GM23338 (cell line): ENCODE measurements at regions not wholly inside any gene's neighbourhood (a gene's known extent, or its start where the extent isn't known, plus 50 kb on each side); places are given as distances from the start of the nearest gene placed in this dataset.

Experiments
- ATAC-seq: fragments of 200-7000 bp; cut with Tn5 transposase; 3 replicates; pipeline ENCODE4 v1.9.1; 2020
- DNase-seq: peaks from one replicate; pipeline ENCODE4 v3.0.0-alpha.2; 2015; ENCODE audit warnings: low spot score
- H2AFZ ChIP-seq: fragments of 200-600 bp; sonication (generic); 2 replicates; pipeline ENCODE4 v1.8.0; 2016; ENCODE audit warnings: antibody characterized with exemption, mild to moderate bottlenecking, moderate library complexity
- H3F3A ChIP-seq: fragments of 200-600 bp; sonication (generic); replicated peaks from 2 replicates; pipeline ENCODE4 v1.8.0; 2017; ENCODE audit warnings: antibody characterized with exemption, mixed run types, low read depth
- H3K27ac ChIP-seq: fragments of 200-600 bp; sonication (generic); 2 replicates; pipeline ENCODE4 v1.6.1; 2016; ENCODE audit warnings: low read depth
- H3K27me3 ChIP-seq: fragments of 200-600 bp; sonication (generic); 2 replicates; pipeline ENCODE4 v1.8.0; 2016; ENCODE audit warnings: mild to moderate bottlenecking, mixed run types, moderate library complexity; ENCODE audit not compliant: insufficient read depth
- H3K36me3 ChIP-seq: fragments of 200-600 bp; sonication (generic); 2 replicates; pipeline ENCODE4 v1.8.0; 2016; ENCODE audit warnings: mild to moderate bottlenecking; ENCODE audit not compliant: insufficient read depth
- H3K4me1 ChIP-seq: fragments of 200-600 bp; sonication (generic); 2 replicates; pipeline ENCODE4 v1.8.0; 2016; ENCODE audit warnings: mild to moderate bottlenecking, moderate library complexity; ENCODE audit not compliant: insufficient read depth
- H3K4me2 ChIP-seq: fragments of 200-600 bp; sonication (generic); 2 replicates; pipeline ENCODE4 v1.7.1; 2017; ENCODE audit warnings: mixed run types
- H3K4me3 ChIP-seq: fragments of 200-600 bp; sonication (generic); 2 replicates; pipeline ENCODE4 v1.6.1; 2016; ENCODE audit warnings: mixed run types
- H3K79me2 ChIP-seq: fragments of 200-600 bp; sonication (generic); replicated peaks from 2 replicates; pipeline ENCODE4 v1.8.0; 2017; ENCODE audit warnings: mild to moderate bottlenecking; ENCODE audit not compliant: insufficient read depth
- H3K9me2 ChIP-seq: fragments of 200-600 bp; sonication (generic); 2 replicates; pipeline ENCODE4 v1.8.0; 2017; ENCODE audit not compliant: insufficient read depth
- H4K20me1 ChIP-seq: fragments of 200-600 bp; sonication (generic); replicated peaks from 2 replicates; pipeline ENCODE4 v1.8.0; 2017; ENCODE audit warnings: mild to moderate bottlenecking; ENCODE audit not compliant: insufficient read depth
- H3K27ac Mint-ChIP-seq: 2 replicates; pipeline ENCODE4 v1.8.0; 2020; ENCODE audit warnings: inconsistent platforms, mild to moderate bottlenecking, moderate library complexity, mixed read lengths
- H3K27me3 Mint-ChIP-seq: 3 replicates; pipeline ENCODE4 v1.8.0; 2022; ENCODE audit warnings: low read depth, mild to moderate bottlenecking, moderate library complexity, mixed read lengths, inconsistent platforms; ENCODE audit not compliant: insufficient read depth, poor library complexity
- H3K36me3 Mint-ChIP-seq: 3 replicates; pipeline ENCODE4 v1.8.0; 2021; ENCODE audit warnings: low read depth, mild to moderate bottlenecking, inconsistent platforms, moderate library complexity, mixed read lengths
- H3K4me1 Mint-ChIP-seq: 3 replicates; pipeline ENCODE4 v1.8.0; 2020; ENCODE audit warnings: mild to moderate bottlenecking, inconsistent platforms, mixed read lengths
- H3K4me3 Mint-ChIP-seq: 3 replicates; pipeline ENCODE4 v1.8.0; 2021; ENCODE audit warnings: moderate library complexity, mild to moderate bottlenecking, inconsistent platforms, mixed read lengths
- H3K9me3 Mint-ChIP-seq: 3 replicates; pipeline ENCODE4 v1.8.0; 2020; ENCODE audit warnings: moderate library complexity, mild to moderate bottlenecking, inconsistent platforms, mixed read lengths
- CREB1 ChIP-seq: fragments of 250-450 bp; sonication (Bioruptor Pico); IDR thresholded peaks from 2 replicates; pipeline ENCODE4 v1.5.0; 2020; ENCODE audit warnings: low read depth, mild to moderate bottlenecking, moderate library complexity
- CTCF ChIP-seq, 2 experiments: fragments of 200-600 bp in 1 of 2; sonication (generic) in 1 of 2; conservative IDR thresholded peaks; 2 replicates each; pipeline versions ENCODE4 v1.5.1 to v1.6.1; 2016 to 2017; ENCODE audit warnings: antibody characterized with exemption in 2 of 2, low read depth in 2 of 2, mild to moderate bottlenecking in 2 of 2, moderate library complexity in 1 of 2
- EZH2 ChIP-seq: fragments of 200-600 bp; sonication (generic); IDR thresholded peaks from one replicate; pipeline ENCODE4 v1.8.0; 2017; ENCODE audit warnings: antibody characterized with exemption, mild to moderate bottlenecking, low read depth; ENCODE audit not compliant: unreplicated experiment
- EZH2phosphoT487 ChIP-seq: fragments of 200-600 bp; sonication (generic); IDR thresholded peaks from one replicate; pipeline ENCODE4 v1.8.1; 2018; ENCODE audit warnings: antibody characterized with exemption; ENCODE audit not compliant: unreplicated experiment
- JUNB ChIP-seq: IDR thresholded peaks from one replicate; pipeline ENCODE4 v1.6.1; 2016; ENCODE audit warnings: antibody characterized with exemption; ENCODE audit not compliant: unreplicated experiment
- NANOG ChIP-seq: IDR thresholded peaks from 2 replicates; pipeline ENCODE4 v1.6.1; 2016; ENCODE audit warnings: antibody characterized with exemption, borderline replicate concordance
- POLR2AphosphoS5 ChIP-seq: IDR thresholded peaks from 2 replicates; pipeline ENCODE4 v1.6.1; 2016; ENCODE audit warnings: antibody characterized with exemption, low read depth
- STAT1 ChIP-seq: IDR thresholded peaks from one replicate; pipeline ENCODE4 v1.6.1; 2016; ENCODE audit warnings: antibody characterized with exemption; ENCODE audit not compliant: unreplicated experiment
- ZNF114 ChIP-seq: fragments of 250-450 bp; sonication (Bioruptor Pico); IDR thresholded peaks from 2 replicates; pipeline ENCODE4 v1.5.0; 2020; ENCODE audit warnings: mild to moderate bottlenecking, moderate library complexity
- ZNF331 ChIP-seq: fragments of 250-450 bp; sonication (Bioruptor Pico); IDR thresholded peaks from 2 replicates; pipeline ENCODE4 v1.5.0; 2020; ENCODE audit warnings: low read depth, mild to moderate bottlenecking, moderate library complexity
- ZNF462 ChIP-seq: fragments of 250-450 bp; sonication (Bioruptor Pico); IDR thresholded peaks from 2 replicates; pipeline ENCODE4 v1.5.0; 2020; ENCODE audit warnings: mild to moderate bottlenecking, moderate library complexity

- no peak overlapping the region for H3K27ac ChIP-seq
- H4K20me1 ChIP-seq: no peaks in the 10 kb centered on the region
- H3K27me3 ChIP-seq: no peaks in the 10 kb centered on the region
- no peaks in the 10 kb centered on the region for H3K36me3 ChIP-seq
- no peak for ATAC-seq
- no peak overlapping the region for H3K27ac Mint-ChIP-seq
- H2AFZ ChIP-seq: no peak overlapping the region
- TF ChIP-seq CREB1 (CRISPR knock-in tag) (no peak), ZNF331 (CRISPR knock-in tag) (no peak), POLR2AphosphoS5 (no peak), NANOG (no peak), JUNB (no peak), EZH2 (no peak), EZH2phosphoT487 (no peak), CTCF (conservative IDR thresholded peaks at IDR 0.05; ENCODE audit: low read depth in 2 of 2) (no peak), ZNF114 (no peak), STAT1 (no peak), ZNF462 (CRISPR knock-in tag) (no peak)
- H3K79me2 ChIP-seq: no peaks in the 10 kb centered on the region
- no peaks in the 10 kb centered on the region for H3K27me3 Mint-ChIP-seq
- no peaks in the 10 kb centered on the region for H3K9me3 Mint-ChIP-seq
- H3K4me1 Mint-ChIP-seq: peaks cover 9% of the 10 kb centered on the region; the same call in 2 of the 3 replicates
- H3K4me3 ChIP-seq: no peak overlapping the region
- DNase-seq: no peak
- no peak overlapping the region for H3K4me3 Mint-ChIP-seq
- H3F3A ChIP-seq: no peaks in the 10 kb centered on the region
- no peaks in the 10 kb centered on the region for H3K36me3 Mint-ChIP-seq
- H3K4me2 ChIP-seq: no peak overlapping the region
- 0 out of 2 replicates have a peak, but pooled peaks cover 3% of the 10 kb centered on the region for H3K4me1 ChIP-seq
- peaks cover 10% of the 10 kb centered on the region; the same call in 1 of the 2 replicates for H3K9me2 ChIP-seq
Observed at GRCh38 chr9:81079055-81079454, 610.3 kb downstream of the TLE1 start.
